ENCODE measurements at regions not wholly inside any gene's neighbourhood (a gene's known extent, or its start where the extent isn't known, plus 50 kb on each side); places are given as distances from the start of the nearest gene placed in this dataset.

- ChIA-PET POLR2A (no interaction called here), CTCF (no interaction called here)
- FAIRE-seq (no peak), ATAC-seq (no peak), DNase-seq (ENCODE audit: low read depth in 1 of 2, low spot score in 1 of 2) (no peak)
- no peak overlapping the region for H3K4me3 ChIP-seq
- no peaks in the 10 kb centered on the region for H3K4me1 ChIP-seq
- no peak overlapping the region for H3K4me2 ChIP-seq
- no peak for TF ChIP-seq EHMT2 (IDR thresholded peaks at IDR 0.05; ENCODE audit: low read depth)
- H3K9me3 ChIP-seq, result no peaks in the 10 kb centered on the region; the same call in 2 of the 3 replicates
- H3K27ac ChIP-seq, result no peak overlapping the region
Observed at GRCh38 chr6:80623066-80623815, 516.8 kb downstream of the BCKDHB start.

GRCh38 chr6:80622641-80623040 lies 516.2 kb downstream of the BCKDHB start:
- Histone ChIP-seq H3K4me1 (no peaks in the 10 kb centered on the region), H3K27ac (no peak overlapping the region), H3K4me3 (no peak overlapping the region), H3K9me3 (no peaks in the 10 kb centered on the region; the same call in 2 of the 3 replicates), H3K4me2 (no peak overlapping the region)
- FAIRE-seq (no peak), DNase-seq (ENCODE audit: low read depth in 1 of 2, low spot score in 1 of 2) (peak in 1 of 2 experiments; percentile 6), ATAC-seq (no peak)
- ChIA-PET POLR2A (no interaction called here), CTCF (no interaction called here)
- WGBS (ENCODE audit: missing lambda C conversion rate), result no CpG with 5 or more reads among the region's 1 CpG
- no peak for TF ChIP-seq JUN (IDR thresholded peaks at IDR 0.05)
- TF ChIP-seq EHMT2 (IDR thresholded peaks at IDR 0.05; ENCODE audit: low read depth), result 0 out of 2 replicates have a peak, but pooled peaks have one; percentile 8

DNA sequence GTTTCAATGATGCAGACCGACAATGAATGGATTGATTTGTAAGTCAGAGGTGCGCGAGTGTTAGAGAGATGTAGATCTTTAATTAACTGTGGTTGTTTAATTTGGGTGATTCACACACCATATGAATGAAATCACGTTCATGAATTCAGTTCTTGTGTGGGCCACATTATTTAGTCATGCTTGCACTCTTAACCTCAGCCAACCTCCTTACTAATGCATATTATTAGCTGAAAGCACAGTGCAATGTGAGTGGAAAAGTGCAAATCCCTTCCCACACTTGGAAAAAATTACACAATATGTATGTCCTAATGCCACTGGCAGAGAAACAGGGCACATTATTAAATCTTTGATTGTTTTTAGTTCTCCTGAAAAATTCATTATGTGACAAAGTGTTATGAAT lies 512.5 kb downstream of the BCKDHB start:
- no peaks in the 10 kb centered on the region for H3K4me1 ChIP-seq
- ChIA-PET CTCF (no interaction called here), POLR2A (no interaction called here)
- no peak for TF ChIP-seq RNF2 (IDR thresholded peaks at IDR 0.05; ENCODE audit: borderline replicate concordance, low read depth)
- TF ChIP-seq HOXB5 (CRISPR knock-in tag; IDR thresholded peaks at IDR 0.05), result no peak
- TF ChIP-seq PBX3 (IDR thresholded peaks at IDR 0.05), result no peak
- TF ChIP-seq NFE2L2 (conservative IDR thresholded peaks at IDR 0.05; ENCODE audit: low read length), result no peak
- no peak for TF ChIP-seq FOSL2 (IDR thresholded peaks at IDR 0.05)
- TF ChIP-seq FOSL2 (CRISPR knock-in tag; IDR thresholded peaks at IDR 0.05), result no peak
- no peak for TF ChIP-seq ZSCAN20 (CRISPR knock-in tag; IDR thresholded peaks at IDR 0.05)
- TF ChIP-seq HOXB13 (CRISPR knock-in tag; IDR thresholded peaks at IDR 0.05; ENCODE audit: low read depth), result no peak
- no peaks in the 10 kb centered on the region; the same call in 2 of the 3 replicates for H3K9me3 ChIP-seq
- FAIRE-seq (no peak), DNase-seq (ENCODE audit: low read depth in 1 of 2, low spot score in 1 of 2) (no peak), ATAC-seq (no peak)
- H3K27ac ChIP-seq, result no peak overlapping the region
- H3K4me2 ChIP-seq, result no peak overlapping the region
- no peak overlapping the region for H3K4me3 ChIP-seq
- WGBS (ENCODE audit: missing lambda C conversion rate), result 67% methylated on average over 4 of the region's 4 CpGs

- 19% methylated on average over 1 of the region's 1 CpG for WGBS (ENCODE audit: missing lambda C conversion rate)
- H3K4me3 ChIP-seq, result no peak overlapping the region
- H3K9me3 ChIP-seq, result no peaks in the 10 kb centered on the region
- H3K27ac ChIP-seq, result no peak overlapping the region
- peak; percentile 1 to 42 for DNase-seq (ENCODE audit: low read depth in 1 of 2, low spot score in 1 of 2)
- FAIRE-seq, result no peak
- ATAC-seq, result no peak
- H3K4me2 ChIP-seq, result 0 out of 3 replicates have a peak overlapping the region, but pooled peaks have one; percentile 12
- H3K4me1 ChIP-seq, result peaks cover 14% of the 10 kb centered on the region; the same call in 2 of the 3 replicates
- ChIA-PET CTCF (no interaction called here), POLR2A (no interaction called here)
- TF ChIP-seq TP53 (CRISPR knock-in tag; IDR thresholded peaks at IDR 0.05) (no peak), RCOR1 (IDR thresholded peaks at IDR 0.05; ENCODE audit: low read depth, low read length) (no peak), EP300 (IDR thresholded peaks at IDR 0.05) (no peak), HEYL (CRISPR knock-in tag; IDR thresholded peaks at IDR 0.05) (no peak), HOXB5 (CRISPR knock-in tag; IDR thresholded peaks at IDR 0.05) (no peak), BHLHE40 (IDR thresholded peaks at IDR 0.05; ENCODE audit: low read depth, low read length) (no peak)
Observed at GRCh38 chr6:80610846-80611245, 504.4 kb downstream of the BCKDHB start.

GRCh38 chr6:80608881-80609280 lies 502.4 kb downstream of the BCKDHB start:
- POLR2A ChIA-PET, result no interaction called here
- WGBS (ENCODE audit: missing lambda C conversion rate), result 79% methylated on average over 1 of the region's 1 CpG
- DNase-seq (ENCODE audit: low read depth in 1 of 2, low spot score in 1 of 2), result no peak
- Histone ChIP-seq H3K4me2 (no peak overlapping the region), H3K27ac (no peak overlapping the region), H3K4me1 (peaks cover 14% of the 10 kb centered on the region; the same call in 2 of the 3 replicates), H3K4me3 (no peak overlapping the region), H3K9me3 (no peaks in the 10 kb centered on the region)
- FAIRE-seq, result no peak
- no peak for ATAC-seq
- CTCF ChIA-PET, result no interaction called here
- no peak for TF ChIP-seq CHD2 (IDR thresholded peaks at IDR 0.05; ENCODE audit: low read length, partially characterized antibody)
- TF ChIP-seq HMGXB4 (CRISPR knock-in tag; IDR thresholded peaks at IDR 0.05; ENCODE audit: borderline replicate concordance), result no peak
- no peak for TF ChIP-seq SREBF2 (IDR thresholded peaks at IDR 0.05)
- no peak for TF ChIP-seq MAZ (IDR thresholded peaks at IDR 0.05; ENCODE audit: borderline replicate concordance, low read depth, low read length)
- no peak for TF ChIP-seq HOXB5 (CRISPR knock-in tag; IDR thresholded peaks at IDR 0.05)
- no peak for TF ChIP-seq ESRRA (IDR thresholded peaks at IDR 0.05; ENCODE audit: borderline replicate concordance, low read length)
- TF ChIP-seq HOXB13 (CRISPR knock-in tag; IDR thresholded peaks at IDR 0.05; ENCODE audit: low read depth), result no peak
- no peak for TF ChIP-seq HOXA7 (CRISPR knock-in tag; IDR thresholded peaks at IDR 0.05)
- TF ChIP-seq, protein P1, sequence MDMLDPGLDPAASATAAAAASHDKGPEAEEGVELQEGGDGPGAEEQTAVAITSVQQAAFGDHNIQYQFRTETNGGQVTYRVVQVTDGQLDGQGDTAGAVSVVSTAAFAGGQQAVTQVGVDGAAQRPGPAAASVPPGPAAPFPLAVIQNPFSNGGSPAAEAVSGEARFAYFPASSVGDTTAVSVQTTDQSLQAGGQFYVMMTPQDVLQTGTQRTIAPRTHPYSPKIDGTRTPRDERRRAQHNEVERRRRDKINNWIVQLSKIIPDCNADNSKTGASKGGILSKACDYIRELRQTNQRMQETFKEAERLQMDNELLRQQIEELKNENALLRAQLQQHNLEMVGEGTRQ (IDR thresholded peaks at IDR 0.05), result no peak
- TF ChIP-seq ZFP36 (IDR thresholded peaks at IDR 0.05; ENCODE audit: borderline replicate concordance, partially characterized antibody), result no peak
- no peak for TF ChIP-seq KDM5A (IDR thresholded peaks at IDR 0.05)
- no peak for TF ChIP-seq TFCP2L1 (CRISPR knock-in tag; IDR thresholded peaks at IDR 0.05)
- TF ChIP-seq RNF2 (IDR thresholded peaks at IDR 0.05; ENCODE audit: borderline replicate concordance, low read depth), result no peak
- no peak for TF ChIP-seq NR3C1 (IDR thresholded peaks at IDR 0.05)
